ENCODE measurements at regions not wholly inside any gene's neighbourhood (a gene's known extent, or its start where the extent isn't known, plus 50 kb on each side); places are given as distances from the start of the nearest gene placed in this dataset.

DNA sequence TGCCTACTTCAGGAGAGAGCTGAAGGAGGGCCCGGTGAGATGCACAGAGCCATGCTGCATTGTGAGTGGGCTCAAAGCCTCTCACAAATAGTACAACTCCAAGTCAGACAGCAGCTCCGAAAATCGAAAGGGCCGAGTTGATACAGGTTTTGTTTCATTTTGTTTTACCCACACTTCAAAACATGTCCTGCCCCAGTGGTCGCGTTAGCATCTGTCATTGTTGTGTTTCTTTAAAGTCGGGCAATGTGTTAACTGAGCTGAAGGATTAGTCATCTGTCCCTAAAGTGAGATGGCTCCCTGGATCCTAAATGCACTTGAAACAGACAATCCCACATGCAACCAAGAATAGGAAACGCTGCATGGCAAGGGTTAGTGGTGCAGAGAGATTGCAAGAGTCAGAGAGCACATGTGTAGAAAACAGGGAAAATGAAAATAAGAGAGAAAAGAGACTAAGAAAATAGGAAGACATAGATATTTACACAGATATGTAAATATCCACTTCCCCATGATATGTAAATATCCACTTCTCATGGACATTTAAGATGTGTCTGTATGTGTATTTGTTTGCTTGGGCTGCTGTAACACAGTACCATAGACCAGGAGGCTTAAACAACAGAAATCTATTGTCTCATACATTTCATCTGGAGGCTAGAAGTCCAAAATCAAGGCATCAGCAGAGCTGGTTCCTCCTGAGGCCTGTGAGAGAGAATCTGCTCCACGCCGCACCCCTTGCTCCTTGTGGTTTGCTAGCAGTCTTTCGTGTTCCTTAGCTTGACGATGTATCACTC lies 131.4 kb upstream of the RAB4A start:
- H3K27ac ChIP-seq, result no peak overlapping the region
- no peak for TF ChIP-seq ZFX (IDR thresholded peaks at IDR 0.05)
- TF ChIP-seq, protein P1, sequence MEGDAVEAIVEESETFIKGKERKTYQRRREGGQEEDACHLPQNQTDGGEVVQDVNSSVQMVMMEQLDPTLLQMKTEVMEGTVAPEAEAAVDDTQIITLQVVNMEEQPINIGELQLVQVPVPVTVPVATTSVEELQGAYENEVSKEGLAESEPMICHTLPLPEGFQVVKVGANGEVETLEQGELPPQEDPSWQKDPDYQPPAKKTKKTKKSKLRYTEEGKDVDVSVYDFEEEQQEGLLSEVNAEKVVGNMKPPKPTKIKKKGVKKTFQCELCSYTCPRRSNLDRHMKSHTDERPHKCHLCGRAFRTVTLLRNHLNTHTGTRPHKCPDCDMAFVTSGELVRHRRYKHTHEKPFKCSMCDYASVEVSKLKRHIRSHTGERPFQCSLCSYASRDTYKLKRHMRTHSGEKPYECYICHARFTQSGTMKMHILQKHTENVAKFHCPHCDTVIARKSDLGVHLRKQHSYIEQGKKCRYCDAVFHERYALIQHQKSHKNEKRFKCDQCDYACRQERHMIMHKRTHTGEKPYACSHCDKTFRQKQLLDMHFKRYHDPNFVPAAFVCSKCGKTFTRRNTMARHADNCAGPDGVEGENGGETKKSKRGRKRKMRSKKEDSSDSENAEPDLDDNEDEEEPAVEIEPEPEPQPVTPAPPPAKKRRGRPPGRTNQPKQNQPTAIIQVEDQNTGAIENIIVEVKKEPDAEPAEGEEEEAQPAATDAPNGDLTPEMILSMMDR (conservative IDR thresholded peaks at IDR 0.05), result no peak

DNA sequence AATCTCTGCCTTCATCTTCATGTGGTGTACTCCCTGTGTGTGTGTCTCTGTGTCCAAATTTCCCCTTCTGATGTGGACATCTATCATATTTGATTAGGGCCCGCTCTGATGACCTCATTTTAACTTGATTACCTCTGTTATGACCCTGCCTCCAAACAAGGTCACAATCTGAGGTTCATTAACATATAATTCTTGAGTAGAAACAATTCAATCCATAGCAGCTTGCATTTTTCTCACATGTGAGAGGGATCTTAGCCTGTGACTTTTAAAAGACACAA lies 130.9 kb upstream of the RAB4A start:
- TF ChIP-seq, protein P1 (conservative IDR thresholded peaks at IDR 0.05), result no peak
- TF ChIP-seq ZFX (IDR thresholded peaks at IDR 0.05), result no peak
- H3K27ac ChIP-seq, result no peak overlapping the region

DNA sequence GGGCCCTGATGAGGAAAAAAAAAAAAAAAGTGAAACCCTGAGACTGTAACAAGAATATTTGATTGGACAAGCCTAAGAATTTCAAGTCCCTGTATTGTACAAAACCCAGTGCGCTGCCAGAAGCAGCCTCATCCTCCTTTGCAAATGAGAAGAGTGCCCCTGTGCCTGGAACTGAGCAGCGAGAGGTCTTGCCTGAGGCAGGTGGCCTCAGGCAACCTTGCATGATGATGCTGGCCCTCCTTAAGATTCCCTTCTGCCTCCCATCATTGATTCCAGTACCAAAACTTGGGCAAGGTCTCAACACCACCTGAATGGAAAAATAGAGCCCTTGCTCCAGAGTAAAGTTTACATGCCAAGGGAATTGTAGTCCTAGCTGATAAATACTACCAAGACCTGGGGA lies 129.6 kb upstream of the RAB4A start:
- TF ChIP-seq ZFX (IDR thresholded peaks at IDR 0.05), result no peak
- TF ChIP-seq, protein P1 (conservative IDR thresholded peaks at IDR 0.05), result no peak
- no peak overlapping the region for H3K27ac ChIP-seq

DNA sequence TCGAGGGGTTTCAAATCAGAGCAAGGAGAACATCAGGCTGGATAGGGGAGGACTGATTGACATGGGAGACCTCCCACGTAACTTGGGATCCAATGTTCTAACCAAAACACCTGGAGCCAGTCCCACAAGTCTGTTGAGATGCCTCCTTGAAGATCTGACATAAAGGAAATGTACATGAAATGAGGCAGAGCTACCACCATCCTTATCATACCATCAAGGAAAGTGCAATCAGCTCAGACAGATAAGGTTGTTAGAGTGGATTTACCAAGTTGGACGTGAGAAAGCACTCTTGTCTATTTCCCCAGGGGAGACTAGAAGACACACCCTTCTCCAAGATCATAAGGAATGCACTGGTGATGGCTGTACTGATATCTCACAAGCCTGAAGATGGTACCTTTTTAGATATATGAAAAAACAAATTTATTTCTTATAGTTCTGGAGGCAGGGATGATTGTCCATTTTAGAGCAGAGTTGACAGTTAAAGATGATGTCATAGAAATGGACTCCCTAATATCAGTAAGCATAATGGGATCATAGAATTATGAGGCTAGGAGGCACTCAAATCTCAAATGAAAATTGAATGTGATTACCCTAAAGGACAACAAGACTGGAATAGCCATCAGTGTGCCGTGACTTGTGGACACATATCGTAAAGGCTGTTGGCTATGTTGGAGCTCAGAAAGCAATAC lies 129.1 kb upstream of the RAB4A start:
- H3K27ac ChIP-seq, result no peak overlapping the region
- TF ChIP-seq ZFX (IDR thresholded peaks at IDR 0.05), result no peak
- TF ChIP-seq, protein P1 (conservative IDR thresholded peaks at IDR 0.05), result no peak

DNA sequence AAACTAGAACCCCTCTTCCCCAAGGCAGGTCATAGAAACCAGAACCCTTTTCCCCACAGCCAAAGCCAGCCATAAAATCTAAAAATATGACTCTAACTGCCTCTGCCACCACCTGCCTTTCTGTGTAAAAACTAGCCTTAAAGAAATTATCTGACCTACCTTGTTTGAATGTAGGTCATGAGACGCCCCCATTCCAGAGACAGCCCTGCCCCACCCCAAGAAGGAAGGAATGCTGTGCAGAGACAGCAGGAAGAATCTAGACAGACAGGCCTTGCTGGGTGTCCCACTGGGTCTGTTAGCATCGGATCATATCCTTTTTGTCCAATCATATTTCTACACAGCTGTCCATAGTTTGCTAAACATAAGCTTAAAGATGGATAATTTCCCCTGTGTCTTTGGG lies 128.4 kb upstream of the RAB4A start:
- no peak overlapping the region for H3K27ac ChIP-seq
- TF ChIP-seq, protein P1 (conservative IDR thresholded peaks at IDR 0.05), result no peak
- TF ChIP-seq ZFX (IDR thresholded peaks at IDR 0.05), result no peak

DNA sequence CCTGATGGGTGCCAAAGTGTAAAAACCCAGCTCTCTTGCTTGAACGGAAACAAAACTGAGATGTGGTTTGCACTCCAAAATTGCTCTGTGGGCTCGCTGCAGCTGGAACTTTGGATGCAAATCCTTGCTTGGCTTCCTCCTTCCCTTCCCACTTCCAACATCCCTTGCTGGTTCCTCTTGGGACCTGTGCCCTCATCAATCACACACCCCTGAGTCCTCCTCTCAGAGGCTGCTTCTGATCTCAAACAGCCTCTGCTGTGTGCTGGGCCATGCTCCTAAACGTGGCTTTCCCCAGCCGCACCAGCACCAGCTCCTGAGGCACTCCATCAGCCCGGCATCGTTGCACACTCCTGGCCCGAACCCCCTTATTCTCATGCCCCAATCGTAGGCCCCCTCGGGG lies 124.3 kb upstream of the RAB4A start:
- no peak overlapping the region for H3K27ac ChIP-seq
- TF ChIP-seq, protein P1 (conservative IDR thresholded peaks at IDR 0.05), result no peak
- no peak for TF ChIP-seq ZFX (IDR thresholded peaks at IDR 0.05)

DNA sequence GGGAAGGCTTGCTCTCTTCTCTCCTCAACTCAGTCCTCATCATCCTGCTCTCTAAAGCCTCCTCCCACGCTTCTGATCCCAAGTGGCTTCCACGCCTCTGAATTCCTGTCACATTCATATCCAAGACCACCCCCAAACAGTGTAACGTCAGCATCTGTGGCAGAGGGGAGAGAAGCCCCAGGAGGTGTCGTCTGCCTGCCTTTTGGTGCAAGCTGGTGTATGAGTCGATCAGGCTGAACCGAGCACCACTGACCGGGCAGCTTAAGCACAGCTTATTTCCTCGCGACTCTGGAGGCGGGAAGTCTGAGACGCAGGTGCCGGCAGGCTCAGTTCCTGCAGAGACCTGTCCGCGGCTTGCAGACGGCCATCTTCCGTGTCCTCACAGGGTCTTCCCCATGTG lies 123.8 kb upstream of the RAB4A start:
- H3K27ac ChIP-seq, result no peak overlapping the region
- TF ChIP-seq ZFX (IDR thresholded peaks at IDR 0.05), result no peak
- TF ChIP-seq, protein P1 (conservative IDR thresholded peaks at IDR 0.05), result no peak

Data from C4-2B (cell line).